Nephron progenitor cell (in vitro differentiated cells): ENCODE measurements at regions not wholly inside any gene's neighbourhood (a gene's known extent, or its start where the extent isn't known, plus 50 kb on each side); places are given as distances from the start of the nearest gene placed in this dataset.

Experiments used
- DNase-seq: peaks from one replicate; pipeline ENCODE4 v3.0.0; 2021
- H3K27ac Mint-ChIP-seq: 2 replicates; pipeline ENCODE4 v1.8.0; 2021; ENCODE audit warnings: mild to moderate bottlenecking, moderate library complexity, mixed read lengths
- H3K27me3 Mint-ChIP-seq: 2 replicates; pipeline ENCODE4 v1.8.0; 2021; ENCODE audit warnings: mild to moderate bottlenecking, low read depth, mixed read lengths; ENCODE audit not compliant: poor library complexity
- H3K36me3 Mint-ChIP-seq: 2 replicates; pipeline ENCODE4 v1.8.0; 2021; ENCODE audit warnings: low read depth, mixed read lengths
- H3K4me1 Mint-ChIP-seq: 2 replicates; pipeline ENCODE4 v1.8.0; 2021; ENCODE audit warnings: mixed read lengths
- H3K4me3 Mint-ChIP-seq: 2 replicates; pipeline ENCODE4 v1.8.0; 2021; ENCODE audit warnings: mild to moderate bottlenecking, moderate library complexity, mixed read lengths
- H3K9me3 Mint-ChIP-seq: 2 replicates; pipeline ENCODE4 v1.8.0; 2021; ENCODE audit warnings: mild to moderate bottlenecking, moderate library complexity, mixed read lengths
- TF ChIP-seq, protein P1 (sequence below): fragments of 200-600 bp; sonication (generic); IDR thresholded peaks from 2 replicates; pipeline ENCODE4 v1.5.0; 2021; ENCODE audit warnings: antibody characterized with exemption

DNA sequence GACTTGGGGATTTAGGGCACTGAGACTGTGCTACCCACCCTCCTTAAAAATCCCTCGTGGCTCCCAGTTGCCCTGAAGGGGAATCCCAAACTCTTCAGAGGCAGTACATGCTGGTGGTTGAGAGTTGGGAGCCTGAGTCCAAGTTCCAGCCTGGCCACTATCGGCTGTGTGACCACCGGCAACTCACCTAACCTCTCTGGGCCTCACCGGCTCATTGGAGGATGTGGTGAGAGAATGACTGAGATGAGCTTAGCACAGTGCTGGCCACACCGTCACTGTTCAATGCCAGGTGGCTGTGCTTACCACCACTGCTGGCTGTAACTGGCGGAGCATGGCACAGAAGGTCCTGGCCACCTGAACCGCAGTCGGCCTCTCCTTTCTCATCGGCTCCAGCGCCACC lies 200.2 kb downstream of the C9orf50 start:
- H3K4me1 Mint-ChIP-seq: peaks cover 77% of the 10 kb centered on the region
- H3K9me3 Mint-ChIP-seq: no peaks in the 10 kb centered on the region

DNA sequence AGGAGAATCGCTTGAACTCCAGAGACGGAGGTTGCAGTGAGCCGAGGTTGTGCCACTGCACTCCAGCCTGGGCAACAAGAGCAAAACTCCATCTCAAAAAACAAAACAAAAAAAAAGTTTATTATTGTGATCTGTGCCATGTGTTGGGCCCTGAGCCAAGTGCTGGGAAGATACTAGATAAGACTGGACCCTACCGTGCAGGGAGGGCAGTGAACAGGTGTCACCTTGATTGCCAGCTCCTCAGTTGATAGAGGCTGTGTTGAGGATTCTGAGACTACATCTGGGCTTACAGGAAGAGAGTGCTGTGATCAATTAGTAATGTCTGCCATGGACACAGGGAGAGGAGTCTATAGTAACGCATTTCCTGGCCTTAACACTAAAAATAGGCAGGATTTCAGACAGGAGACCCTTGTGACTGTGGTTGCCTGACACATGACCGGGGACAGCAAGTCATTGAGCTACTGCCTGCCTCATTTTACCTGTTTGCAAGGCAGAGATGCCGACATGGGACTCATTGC lies 201.5 kb downstream of the C9orf50 start:
- no peak for DNase-seq
- no peaks in the 10 kb centered on the region for H3K9me3 Mint-ChIP-seq
- H3K4me1 Mint-ChIP-seq: peaks cover 77% of the 10 kb centered on the region
- H3K27ac Mint-ChIP-seq: no peak overlapping the region
- TF ChIP-seq, protein P1, sequence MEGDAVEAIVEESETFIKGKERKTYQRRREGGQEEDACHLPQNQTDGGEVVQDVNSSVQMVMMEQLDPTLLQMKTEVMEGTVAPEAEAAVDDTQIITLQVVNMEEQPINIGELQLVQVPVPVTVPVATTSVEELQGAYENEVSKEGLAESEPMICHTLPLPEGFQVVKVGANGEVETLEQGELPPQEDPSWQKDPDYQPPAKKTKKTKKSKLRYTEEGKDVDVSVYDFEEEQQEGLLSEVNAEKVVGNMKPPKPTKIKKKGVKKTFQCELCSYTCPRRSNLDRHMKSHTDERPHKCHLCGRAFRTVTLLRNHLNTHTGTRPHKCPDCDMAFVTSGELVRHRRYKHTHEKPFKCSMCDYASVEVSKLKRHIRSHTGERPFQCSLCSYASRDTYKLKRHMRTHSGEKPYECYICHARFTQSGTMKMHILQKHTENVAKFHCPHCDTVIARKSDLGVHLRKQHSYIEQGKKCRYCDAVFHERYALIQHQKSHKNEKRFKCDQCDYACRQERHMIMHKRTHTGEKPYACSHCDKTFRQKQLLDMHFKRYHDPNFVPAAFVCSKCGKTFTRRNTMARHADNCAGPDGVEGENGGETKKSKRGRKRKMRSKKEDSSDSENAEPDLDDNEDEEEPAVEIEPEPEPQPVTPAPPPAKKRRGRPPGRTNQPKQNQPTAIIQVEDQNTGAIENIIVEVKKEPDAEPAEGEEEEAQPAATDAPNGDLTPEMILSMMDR: no peak
- no peak overlapping the region for H3K4me3 Mint-ChIP-seq
- H3K36me3 Mint-ChIP-seq: no peaks in the 10 kb centered on the region
- H3K27me3 Mint-ChIP-seq: peaks cover 4% of the 10 kb centered on the region

More for the DNA sequence above, 200.2 kb downstream of the C9orf50 start:
- Mint-ChIP-seq H3K4me3 (no peak overlapping the region), H3K27ac (no peak overlapping the region), H3K36me3 (no peaks in the 10 kb centered on the region), H3K27me3 (peaks cover 3% of the 10 kb centered on the region)
- no peak for DNase-seq
- TF ChIP-seq, protein P1: no peak

DNA sequence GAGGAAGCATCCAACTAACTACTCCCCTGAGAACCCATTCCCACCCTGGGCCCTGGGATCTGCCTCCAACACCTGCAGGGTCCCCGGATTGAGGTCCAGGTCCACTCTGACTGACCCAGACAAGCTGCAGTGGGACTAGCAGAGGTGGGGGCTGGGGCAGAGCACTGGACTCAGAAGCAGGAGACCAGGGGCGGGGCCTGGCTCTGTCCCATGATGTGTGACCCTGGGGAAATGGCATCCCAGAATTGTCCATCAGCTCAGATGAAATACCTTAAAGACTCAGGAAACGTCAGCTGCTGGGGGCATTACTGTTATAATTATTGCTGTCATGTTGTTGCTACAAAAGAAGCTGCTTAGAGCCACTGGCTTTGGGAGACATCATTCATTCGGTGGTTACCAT lies 202.4 kb downstream of the C9orf50 start:
- no peak overlapping the region for H3K4me3 Mint-ChIP-seq
- H3K9me3 Mint-ChIP-seq: no peaks in the 10 kb centered on the region
- no peak for DNase-seq
- peaks cover 6% of the 10 kb centered on the region for H3K27me3 Mint-ChIP-seq
- no peak overlapping the region for H3K27ac Mint-ChIP-seq
- TF ChIP-seq, protein P1: no peak
- no peaks in the 10 kb centered on the region for H3K36me3 Mint-ChIP-seq
- peaks cover 72% of the 10 kb centered on the region for H3K4me1 Mint-ChIP-seq

DNA sequence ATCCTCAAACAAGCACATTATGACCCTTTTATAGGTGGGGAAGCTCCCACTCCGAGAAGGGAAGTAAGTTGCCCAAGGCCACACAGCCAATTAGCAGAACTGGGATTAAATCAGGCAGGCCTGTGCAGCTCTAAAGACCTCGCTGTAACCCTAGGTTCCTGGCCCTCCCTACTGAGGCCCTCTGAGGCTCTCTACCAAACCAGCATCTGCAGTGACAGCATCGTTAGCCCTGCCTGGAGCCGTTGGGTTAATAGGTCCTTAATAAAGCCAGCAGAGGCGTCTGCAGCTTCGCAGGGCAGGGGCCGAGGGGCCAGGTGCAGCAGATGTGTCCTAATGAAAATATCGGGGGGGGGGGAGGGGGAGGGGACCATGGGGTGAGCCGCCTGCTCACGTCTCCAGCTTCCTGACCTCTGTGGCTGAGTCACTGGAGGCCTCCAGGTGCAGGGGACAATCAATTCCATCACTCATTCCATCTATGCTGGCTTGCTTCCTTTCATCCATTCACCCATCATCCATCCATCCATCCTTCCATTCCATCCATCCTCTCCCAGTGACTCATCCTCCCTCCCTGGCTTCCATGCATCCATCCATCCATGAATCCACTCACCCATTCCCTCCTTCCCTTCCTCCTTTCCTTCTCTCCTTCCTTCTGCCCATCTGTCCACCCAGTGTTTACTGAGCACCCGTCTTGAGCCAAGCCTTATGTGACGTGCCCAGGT lies 203.9 kb downstream of the C9orf50 start:
- H3K4me3 Mint-ChIP-seq: peak overlapping the region; percentile 35
- peak overlapping the region; percentile 88 for H3K27ac Mint-ChIP-seq
- H3K4me1 Mint-ChIP-seq: peaks cover 71% of the 10 kb centered on the region
- no peaks in the 10 kb centered on the region for H3K9me3 Mint-ChIP-seq
- no peaks in the 10 kb centered on the region for H3K36me3 Mint-ChIP-seq
- peaks cover 3% of the 10 kb centered on the region for H3K27me3 Mint-ChIP-seq
- TF ChIP-seq, protein P1: no peak
- DNase-seq: no peak

DNA sequence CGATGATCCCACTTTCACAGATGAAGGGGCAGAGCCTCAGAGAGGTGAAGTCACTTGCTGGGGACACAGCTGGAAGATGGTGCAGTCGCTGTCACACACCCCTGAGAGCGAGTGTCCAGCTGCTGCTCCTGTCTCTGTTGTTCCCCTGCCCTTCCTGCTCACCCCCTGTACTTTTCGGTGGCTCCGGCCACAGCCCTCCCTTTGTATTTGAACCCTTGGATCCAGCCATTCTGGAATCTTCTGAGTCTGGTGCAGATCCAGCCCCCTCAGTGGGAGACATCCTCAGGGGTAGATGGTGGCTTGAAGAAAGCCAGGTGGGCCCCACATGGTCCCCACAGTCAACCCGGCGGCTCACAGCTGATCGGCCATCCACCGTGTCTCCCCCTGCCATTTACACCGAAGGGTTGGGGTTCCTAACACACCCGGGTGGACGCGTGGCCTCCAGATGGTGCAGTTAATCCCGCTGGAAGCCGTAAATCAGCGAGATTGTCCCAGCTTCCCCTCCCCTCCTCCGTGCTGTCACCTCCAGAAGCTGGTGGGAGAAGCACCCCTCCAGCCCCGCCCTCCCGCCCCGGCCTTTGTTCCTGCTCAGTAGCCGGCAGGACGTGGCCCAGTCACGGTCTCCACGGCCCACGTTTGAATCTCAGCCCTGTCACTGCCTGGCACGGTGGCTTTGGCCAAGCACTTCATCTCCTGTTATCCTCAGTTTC lies 204.8 kb downstream of the C9orf50 start:
- TF ChIP-seq, protein P1: no peak
- Mint-ChIP-seq H3K4me1 (peaks cover 71% of the 10 kb centered on the region), H3K36me3 (no peaks in the 10 kb centered on the region), H3K27ac (peak overlapping the region; percentile 88), H3K27me3 (peaks cover 3% of the 10 kb centered on the region), H3K9me3 (no peaks in the 10 kb centered on the region), H3K4me3 (peak overlapping the region; percentile 60)
- DNase-seq: peak; percentile 60
